Duodenal mucosa (tissue), 2 donors: ENCODE measurements at regions not wholly inside any gene's neighbourhood (a gene's known extent, or its start where the extent isn't known, plus 50 kb on each side); places are given as distances from the start of the nearest gene placed in this dataset.
"Not testable (repeated sequence)": the region's sequence is repeated elsewhere in the genome, so short reads cannot be mapped to it uniquely, and the experiment has no call there.

ENCODE experiments used
- H3K27ac ChIP-seq: one replicate; pipeline ENCODE4 v1.7.0; 2013; ENCODE audit warnings: low read depth, low read length
- H3K27me3 ChIP-seq, 2 donors: one replicate each; pipeline ENCODE4 v1.7.0; 2013; ENCODE audit warnings: low read length in 2 of 2, control low read depth in 1 of 2; ENCODE audit not compliant: insufficient read depth in 2 of 2, control insufficient read depth in 1 of 2
- H3K36me3 ChIP-seq, 2 donors: one replicate each; pipeline ENCODE4 v1.7.0; 2013; ENCODE audit warnings: low read length in 2 of 2, control low read depth in 1 of 2; ENCODE audit not compliant: insufficient read depth in 2 of 2, control insufficient read depth in 1 of 2
- H3K4me1 ChIP-seq, 2 donors: one replicate each; pipeline ENCODE4 v1.7.0; 2013; ENCODE audit warnings: low read length in 2 of 2, control low read depth in 1 of 2; ENCODE audit not compliant: insufficient read depth in 2 of 2, control insufficient read depth in 1 of 2
- H3K4me3 ChIP-seq, 2 donors: one replicate each; pipeline ENCODE4 v1.7.0; 2013; ENCODE audit warnings: low read length in 2 of 2, low read depth in 1 of 2
- H3K9ac ChIP-seq, 2 donors: one replicate each; pipeline ENCODE4 v1.7.0; 2013; ENCODE audit warnings: low read length in 2 of 2, low read depth in 1 of 2
- H3K9me3 ChIP-seq, 2 donors: one replicate each; pipeline ENCODE4 v1.7.0; 2013; ENCODE audit warnings: low read length in 2 of 2, control low read depth in 1 of 2; ENCODE audit not compliant: control insufficient read depth in 1 of 2

- not testable (repeated sequence) for H3K4me3 ChIP-seq, H3K9ac ChIP-seq, H3K9me3 ChIP-seq, H3K27me3 ChIP-seq, H3K4me1 ChIP-seq, H3K27ac ChIP-seq, H3K36me3 ChIP-seq
Observed at GRCh38 chr10:25844716-25845115, 89.3 kb upstream of the MYO3A start.

DNA sequence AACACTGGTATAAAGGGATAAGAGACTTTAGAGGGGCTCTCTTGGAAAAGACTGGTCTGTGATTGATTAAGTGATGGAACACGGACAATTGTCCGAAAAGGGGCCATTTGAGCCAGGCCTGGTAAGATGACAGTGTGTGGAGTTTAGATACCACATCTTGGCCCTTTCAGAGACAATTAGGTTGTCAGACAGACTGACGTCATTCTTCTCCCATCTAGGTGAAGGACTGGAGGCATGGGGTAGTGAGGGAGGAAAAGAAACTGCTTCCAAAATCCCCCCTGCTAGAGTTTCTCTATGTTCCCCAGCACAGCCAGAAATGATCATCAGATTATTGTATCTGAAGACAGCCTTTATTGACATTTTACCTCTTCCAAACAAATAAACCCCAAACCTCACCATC, 84.8 kb upstream of the MYO3A start:
- Histone ChIP-seq H3K36me3 (no peaks in the 10 kb centered on the region), H3K9me3 (no peaks in the 10 kb centered on the region), H3K4me3 (no peak overlapping the region), H3K4me1 (no peaks in the 10 kb centered on the region), H3K9ac (no peak overlapping the region), H3K27ac (no peak overlapping the region), H3K27me3 (no peaks in the 10 kb centered on the region)

DNA sequence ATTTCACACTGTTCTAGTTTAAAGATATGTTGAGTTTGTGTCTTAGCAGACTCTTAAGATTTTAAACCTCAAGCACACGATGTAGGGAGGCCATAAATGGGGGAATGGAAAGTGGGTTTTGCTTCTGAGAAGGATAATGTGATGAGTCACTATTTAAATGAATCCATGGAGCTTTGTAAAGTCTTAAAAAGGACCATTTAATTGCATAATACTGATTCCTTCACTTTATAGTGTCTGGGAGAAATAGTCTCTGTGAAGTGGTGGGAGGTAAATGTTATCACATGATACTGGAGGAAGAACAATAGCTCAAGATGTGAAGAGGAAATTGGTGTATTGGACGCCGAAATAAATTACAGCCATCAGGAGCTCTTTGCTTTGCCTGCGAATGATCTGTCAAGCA, 84.0 kb upstream of the MYO3A start:
- no peak overlapping the region for H3K9ac ChIP-seq
- no peaks in the 10 kb centered on the region for H3K27me3 ChIP-seq

DNA sequence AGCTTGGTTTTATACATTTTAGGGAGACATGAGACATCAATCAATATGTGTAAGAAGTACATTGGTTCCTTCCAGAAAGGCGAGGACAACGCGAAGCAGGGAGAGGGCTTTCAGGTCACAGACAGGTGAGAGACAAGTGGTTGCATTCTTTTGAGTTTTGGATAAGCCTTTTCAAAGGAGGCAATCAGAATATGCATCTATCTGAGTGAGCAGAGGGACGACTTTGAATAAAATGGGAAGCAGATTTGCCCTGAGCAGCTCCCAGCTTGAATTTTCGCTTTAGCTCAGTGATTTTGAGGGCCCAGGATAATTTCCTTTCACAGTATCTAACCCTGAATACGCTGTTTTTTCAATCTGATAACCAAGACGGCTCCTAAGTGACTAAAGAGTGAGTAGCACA, 82.5 kb upstream of the MYO3A start:
- Histone ChIP-seq H3K9me3 (no peaks in the 10 kb centered on the region), H3K4me1 (no peaks in the 10 kb centered on the region), H3K27me3 (no peaks in the 10 kb centered on the region), H3K9ac (no peak overlapping the region), H3K27ac (no peak overlapping the region), H3K4me3 (no peak overlapping the region), H3K36me3 (no peaks in the 10 kb centered on the region)

More for the DNA sequence above, 84.0 kb upstream of the MYO3A start:
- Histone ChIP-seq H3K4me1 (no peaks in the 10 kb centered on the region), H3K4me3 (no peak overlapping the region), H3K9me3 (no peaks in the 10 kb centered on the region), H3K27ac (no peak overlapping the region), H3K36me3 (no peaks in the 10 kb centered on the region)

GRCh38 chr10:25852364-25852941, 81.6 kb upstream of the MYO3A start:
- H3K36me3 ChIP-seq: no peaks in the 10 kb centered on the region

GRCh38 chr10:25858076-25858475, 76.0 kb upstream of the MYO3A start:
- Histone ChIP-seq H3K27me3 (no peaks in the 10 kb centered on the region), H3K9me3 (no peaks in the 10 kb centered on the region), H3K9ac (no peak overlapping the region), H3K4me3 (no peak overlapping the region), H3K36me3 (no peaks in the 10 kb centered on the region), H3K27ac (no peak overlapping the region), H3K4me1 (no peaks in the 10 kb centered on the region)

More at GRCh38 chr10:25852364-25852941, 81.6 kb upstream of the MYO3A start:
- H3K27ac ChIP-seq: no peak overlapping the region
- H3K9ac ChIP-seq: no peak overlapping the region
- no peak overlapping the region for H3K4me3 ChIP-seq
- no peaks in the 10 kb centered on the region for H3K9me3 ChIP-seq
- H3K27me3 ChIP-seq: no peaks in the 10 kb centered on the region
- no peaks in the 10 kb centered on the region for H3K4me1 ChIP-seq

DNA sequence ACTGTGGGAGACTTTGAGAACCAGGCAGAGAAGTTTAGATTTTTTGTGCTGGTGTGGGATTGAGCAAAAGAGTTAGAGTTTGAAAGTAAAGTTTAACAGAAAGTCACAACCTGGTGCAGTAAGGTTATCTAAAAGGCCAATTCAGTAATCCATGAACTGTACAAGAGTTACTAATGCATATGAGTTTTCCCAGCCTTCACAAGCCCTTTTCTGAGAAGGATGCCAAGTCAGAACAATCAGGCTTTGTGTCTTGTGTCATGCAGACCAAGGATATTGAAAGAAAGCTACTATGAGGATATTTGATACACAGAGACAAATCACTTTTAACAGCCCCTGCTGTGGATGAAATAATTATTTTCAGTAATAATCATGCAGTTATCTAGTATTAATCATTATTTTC, 68.8 kb upstream of the MYO3A start:
- Histone ChIP-seq H3K4me1 (no peaks in the 10 kb centered on the region), H3K9me3 (no peaks in the 10 kb centered on the region), H3K4me3 (no peak overlapping the region), H3K9ac (no peak overlapping the region), H3K36me3 (no peaks in the 10 kb centered on the region), H3K27me3 (no peaks in the 10 kb centered on the region), H3K27ac (no peak overlapping the region)

DNA sequence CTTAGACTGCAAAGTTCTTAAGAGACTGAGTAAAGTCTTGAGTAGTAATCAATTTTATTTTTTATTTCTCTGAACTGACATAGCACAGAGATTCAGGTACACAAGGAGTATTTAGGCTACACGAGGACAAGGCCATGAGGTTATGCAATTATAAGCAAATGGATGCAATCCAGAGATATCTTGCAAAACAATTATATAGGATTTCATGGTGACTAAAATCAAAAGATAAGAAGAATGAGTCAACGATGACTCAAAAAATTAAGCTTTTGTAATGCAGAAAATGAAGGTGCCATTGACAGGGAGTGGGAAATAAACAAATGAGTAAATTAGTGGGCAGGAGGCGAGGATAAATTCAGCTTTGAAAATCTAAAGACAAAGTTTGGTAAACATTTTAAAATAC, 66.7 kb upstream of the MYO3A start:
- no peak overlapping the region for H3K9ac ChIP-seq
- no peaks in the 10 kb centered on the region for H3K36me3 ChIP-seq
- no peak overlapping the region for H3K4me3 ChIP-seq
- no peaks in the 10 kb centered on the region for H3K27me3 ChIP-seq
- H3K9me3 ChIP-seq: no peaks in the 10 kb centered on the region
- H3K4me1 ChIP-seq: no peaks in the 10 kb centered on the region
- no peak overlapping the region for H3K27ac ChIP-seq

GRCh38 chr10:25869067-25869591, 64.9 kb upstream of the MYO3A start:
- no peaks in the 10 kb centered on the region for H3K36me3 ChIP-seq

GRCh38 chr10:25869609-25870008, 64.4 kb upstream of the MYO3A start:
- H3K4me1 ChIP-seq: no peaks in the 10 kb centered on the region
- H3K27ac ChIP-seq: no peak overlapping the region
- no peaks in the 10 kb centered on the region for H3K36me3 ChIP-seq
- H3K27me3 ChIP-seq: no peaks in the 10 kb centered on the region
- H3K9me3 ChIP-seq: no peaks in the 10 kb centered on the region
- H3K9ac ChIP-seq: no peak overlapping the region
- H3K4me3 ChIP-seq: no peak overlapping the region

More at GRCh38 chr10:25869067-25869591, 64.9 kb upstream of the MYO3A start:
- no peaks in the 10 kb centered on the region for H3K9me3 ChIP-seq
- H3K27ac ChIP-seq: no peak overlapping the region
- no peaks in the 10 kb centered on the region for H3K27me3 ChIP-seq
- no peak overlapping the region for H3K4me3 ChIP-seq
- no peaks in the 10 kb centered on the region for H3K4me1 ChIP-seq
- H3K9ac ChIP-seq: no peak overlapping the region

DNA sequence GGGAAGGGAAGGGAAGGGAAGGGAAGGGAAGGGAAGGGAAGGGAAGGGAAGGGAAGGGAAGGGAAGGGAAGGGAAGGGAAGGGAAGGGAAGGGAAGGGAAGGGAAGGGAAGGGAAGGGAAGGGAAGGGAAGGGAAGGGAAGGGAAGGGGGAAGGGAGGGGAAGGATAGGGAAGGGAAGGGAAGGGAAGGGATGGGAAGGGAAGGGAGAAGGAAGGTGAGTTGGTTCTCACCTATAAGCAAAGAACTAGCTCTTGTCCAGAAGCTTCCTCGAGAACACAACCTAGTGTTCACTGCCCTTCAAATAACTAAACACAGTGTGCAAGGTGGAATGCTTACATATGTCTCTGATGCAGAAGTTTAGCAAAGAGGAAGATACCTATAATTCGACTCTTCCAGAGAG, 59.6 kb upstream of the MYO3A start:
- H3K4me1 ChIP-seq, H3K27me3 ChIP-seq, H3K9me3 ChIP-seq, H3K36me3 ChIP-seq, H3K9ac ChIP-seq, H3K4me3 ChIP-seq, H3K27ac ChIP-seq: not testable (repeated sequence)
